Activated T-cell treated with anti-CD3 and anti-CD28 coated beads for 1 hour (primary cell): ENCODE measurements at regions not wholly inside any gene's neighbourhood (a gene's known extent, or its start where the extent isn't known, plus 50 kb on each side); places are given as distances from the start of the nearest gene placed in this dataset.

Experiments
- DNase-seq: peaks from one replicate; pipeline ENCODE4 v3.0.0-alpha.2; 2020; ENCODE audit warnings: low read depth

DNA sequence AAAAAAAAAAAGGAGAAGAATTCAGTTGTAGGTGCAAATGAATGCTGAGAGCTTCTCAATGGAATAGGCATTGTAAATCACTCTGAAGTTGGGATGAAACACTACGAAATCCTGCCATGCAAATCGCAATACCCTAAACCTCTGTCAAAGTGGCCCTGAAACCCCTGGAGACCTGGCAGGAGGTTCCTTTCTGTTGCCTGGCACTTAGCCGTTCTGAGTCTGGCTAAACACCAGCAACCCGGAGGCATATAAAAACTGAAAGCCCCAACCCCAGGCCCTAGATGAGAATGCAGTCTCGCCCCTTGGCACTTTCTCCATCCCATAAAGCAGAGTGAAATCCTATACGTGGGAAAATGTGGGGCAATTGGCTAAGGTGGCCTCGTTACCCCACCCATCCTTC lies 151.5 kb upstream of the PARP11 start:
- DNase-seq: no peak

DNA sequence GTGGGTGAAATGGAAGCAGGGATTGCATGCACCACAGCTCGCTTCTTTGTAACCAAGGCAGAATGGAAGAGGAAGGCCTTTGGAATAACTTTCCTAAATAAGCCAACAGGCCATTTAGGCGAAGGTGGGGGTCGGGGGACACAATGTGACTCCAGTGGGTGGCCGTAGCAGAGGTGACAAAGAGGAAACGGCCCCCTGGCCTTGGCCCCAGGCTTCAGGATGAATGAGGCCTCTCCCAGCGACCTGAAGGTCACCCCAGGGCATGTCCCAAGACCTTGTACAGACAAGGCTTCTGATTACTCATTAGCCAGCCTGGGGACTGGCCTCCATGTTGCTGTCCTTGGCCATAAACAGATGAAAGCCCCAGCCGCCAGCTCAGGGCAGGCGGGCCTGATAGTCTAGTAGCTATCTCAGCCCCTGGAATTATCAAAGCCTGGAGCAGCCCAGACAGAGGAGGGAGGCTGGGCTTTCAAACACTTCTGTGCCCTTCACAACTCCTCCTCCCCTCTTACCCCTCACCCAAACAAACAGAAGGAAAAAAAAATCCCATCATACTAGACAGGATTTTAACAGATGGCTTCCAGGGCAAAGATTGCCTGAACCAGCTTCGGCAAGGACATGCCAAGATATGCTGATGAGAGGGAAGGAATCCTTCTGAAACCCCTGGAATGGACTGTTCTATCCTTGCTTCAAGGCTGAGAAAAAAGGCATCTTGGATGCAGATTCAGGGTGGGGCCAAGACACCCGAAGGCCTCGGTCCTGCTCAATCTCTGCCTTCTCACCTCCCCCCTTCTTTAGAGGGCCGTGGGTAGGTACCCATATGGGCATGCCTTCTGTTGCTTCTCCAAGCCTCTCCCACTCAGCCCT lies 142.3 kb upstream of the PARP11 start:
- DNase-seq: no peak

DNA sequence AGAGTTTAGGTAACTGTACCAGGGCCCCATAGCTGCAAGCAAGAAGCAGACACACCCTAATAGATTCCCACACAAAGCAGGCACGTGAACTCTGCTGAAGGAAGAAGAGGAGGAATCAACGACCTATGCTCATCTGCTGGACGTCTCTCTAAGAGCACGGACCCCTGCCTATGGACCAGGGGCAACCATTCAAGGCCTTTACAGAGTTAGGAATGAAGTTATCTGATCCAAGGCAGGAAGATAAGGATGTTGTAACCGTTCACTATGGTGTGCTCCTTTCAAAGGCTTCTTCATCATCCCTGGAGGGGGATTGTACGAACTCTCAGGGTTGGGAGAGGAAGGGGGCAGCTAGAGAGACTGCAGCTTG lies 141.6 kb upstream of the PARP11 start:
- no peak for DNase-seq

DNA sequence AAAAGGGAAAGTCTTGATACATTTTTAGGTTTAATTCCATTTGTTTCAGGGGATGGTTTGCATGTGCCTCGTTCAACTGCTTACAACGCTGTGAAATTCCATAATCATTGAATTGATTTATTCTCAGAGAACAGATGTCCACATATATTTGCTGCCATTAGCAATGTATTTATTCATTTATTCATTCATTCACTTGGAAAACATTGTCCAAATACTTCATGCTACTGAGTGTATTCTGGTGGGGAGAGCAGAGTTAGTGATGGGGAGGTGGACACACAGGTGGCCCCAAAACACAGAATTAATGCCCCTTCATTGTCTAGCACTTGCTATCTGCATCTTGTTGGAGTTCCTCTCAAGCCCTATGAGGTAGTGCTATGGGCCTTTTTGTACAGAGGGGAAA lies 141.2 kb upstream of the PARP11 start:
- no peak for DNase-seq

DNA sequence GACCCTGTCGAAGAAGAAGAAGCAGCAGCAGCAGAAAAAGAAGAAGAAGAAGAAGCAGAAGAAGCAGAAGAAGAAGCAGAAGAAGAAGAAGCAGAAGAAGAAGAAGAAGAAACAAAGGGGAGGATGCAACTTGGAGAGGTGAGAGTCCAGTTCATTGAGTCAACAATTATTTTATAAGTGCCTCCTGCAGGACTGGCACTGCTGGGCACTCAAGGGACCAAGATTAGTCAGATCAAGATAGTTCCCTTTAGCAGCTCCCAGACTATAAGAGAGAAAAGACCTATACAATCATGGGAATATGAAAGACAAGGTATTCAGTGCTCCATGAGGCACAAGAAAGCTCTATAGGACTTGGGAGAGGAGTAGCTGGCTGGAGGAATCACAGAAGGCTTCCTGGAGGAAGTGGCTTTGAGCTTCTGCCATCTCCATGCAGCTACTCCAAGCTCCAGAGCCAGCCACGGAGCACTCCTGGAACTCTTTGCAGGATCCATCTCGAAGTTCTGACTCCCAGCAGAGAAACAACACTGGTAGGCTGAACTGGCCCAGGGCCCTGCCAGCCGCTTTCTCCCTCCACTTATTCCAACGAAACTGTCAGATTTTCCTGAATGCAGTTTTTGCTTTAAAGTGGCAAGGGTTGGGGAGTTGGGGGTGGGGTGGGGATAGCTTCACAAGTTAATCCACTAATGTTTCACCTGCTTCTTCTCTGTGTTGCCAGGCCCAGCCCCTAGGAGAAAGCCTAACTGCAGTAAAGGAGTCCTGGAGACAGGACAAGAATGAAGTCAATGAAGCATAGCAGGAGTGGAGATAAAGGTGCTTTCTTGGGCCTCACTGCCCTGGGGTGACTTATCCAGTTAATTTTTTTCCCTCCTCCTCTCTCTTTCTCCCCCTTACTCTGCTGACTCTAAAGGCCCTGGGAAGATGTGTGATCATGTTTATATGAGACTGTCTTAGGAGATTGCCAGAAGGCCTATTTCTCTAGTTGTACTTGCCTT lies 140.1 kb upstream of the PARP11 start:
- DNase-seq: no peak

DNA sequence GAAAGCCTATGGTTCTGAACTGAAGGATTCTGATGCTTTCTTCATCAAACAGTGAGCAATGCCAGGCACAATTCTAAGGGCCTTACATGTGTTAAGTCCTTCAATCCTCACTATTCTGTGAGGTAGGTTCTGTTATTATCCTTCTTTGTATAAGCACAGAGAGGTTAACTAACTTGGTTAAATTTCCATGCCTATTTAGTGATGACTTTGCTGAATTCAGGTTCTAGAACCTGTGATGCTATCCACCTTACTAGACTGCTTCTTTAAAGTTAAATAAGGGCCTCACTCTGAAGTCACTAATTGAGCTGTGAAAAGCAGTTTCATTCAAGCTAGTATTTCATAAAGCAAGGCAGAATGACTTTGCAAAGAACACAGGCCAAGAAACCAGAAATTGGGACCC lies 138.9 kb upstream of the PARP11 start:
- DNase-seq: no peak

DNA sequence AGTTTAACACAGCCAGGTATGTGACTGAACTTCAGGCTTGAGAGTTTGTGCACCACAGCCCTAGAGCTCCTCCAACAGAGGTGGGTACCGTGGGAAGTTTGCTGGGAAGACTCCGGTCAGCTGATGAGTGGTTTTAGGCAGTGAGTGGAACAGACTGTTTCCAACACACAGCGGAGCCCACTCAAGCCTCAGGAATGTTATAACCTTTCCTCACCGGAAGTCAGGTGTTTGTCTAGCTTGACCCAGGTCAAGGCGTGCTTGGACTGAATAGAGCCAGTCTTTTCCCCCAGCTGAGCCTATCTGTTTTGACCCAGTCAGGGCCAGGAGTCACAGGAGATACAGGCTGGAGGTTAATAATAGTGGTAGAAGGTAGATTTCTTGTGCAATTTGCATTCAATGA lies 138.4 kb upstream of the PARP11 start:
- DNase-seq: no peak

DNA sequence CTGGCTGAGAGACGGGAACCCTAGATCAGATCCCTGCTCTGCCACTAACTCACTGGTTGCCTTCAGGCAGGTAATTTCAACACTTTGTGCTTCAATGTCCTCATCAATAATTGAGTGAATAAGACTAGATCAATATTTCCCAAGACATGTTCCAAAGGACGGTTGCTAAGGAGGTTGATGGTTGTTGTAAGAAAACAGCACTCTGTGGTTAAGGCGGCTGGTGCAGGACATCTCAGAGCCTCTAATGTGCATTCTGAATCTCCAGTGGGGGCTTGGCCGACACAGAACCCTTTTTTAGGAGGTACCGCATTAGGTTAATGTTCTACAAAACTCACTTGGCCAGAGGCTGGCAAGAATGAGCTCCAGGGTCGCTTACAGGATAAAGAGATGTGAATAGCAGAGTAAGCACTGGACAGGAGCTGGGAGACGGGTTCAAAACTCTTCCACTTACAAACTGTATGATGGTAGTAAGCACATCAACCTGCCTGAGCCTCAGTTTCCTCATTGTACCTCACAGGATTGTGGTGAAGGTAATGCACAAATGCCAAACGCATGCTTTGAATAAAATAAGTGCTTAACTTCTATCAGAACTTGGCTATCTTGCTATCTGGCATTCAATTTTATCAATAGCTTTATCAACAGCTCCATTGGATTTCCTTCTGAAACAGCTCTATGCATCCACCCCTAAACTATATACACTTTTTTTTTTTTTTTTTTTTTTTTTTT lies 136.9 kb upstream of the PARP11 start:
- no peak for DNase-seq

DNA sequence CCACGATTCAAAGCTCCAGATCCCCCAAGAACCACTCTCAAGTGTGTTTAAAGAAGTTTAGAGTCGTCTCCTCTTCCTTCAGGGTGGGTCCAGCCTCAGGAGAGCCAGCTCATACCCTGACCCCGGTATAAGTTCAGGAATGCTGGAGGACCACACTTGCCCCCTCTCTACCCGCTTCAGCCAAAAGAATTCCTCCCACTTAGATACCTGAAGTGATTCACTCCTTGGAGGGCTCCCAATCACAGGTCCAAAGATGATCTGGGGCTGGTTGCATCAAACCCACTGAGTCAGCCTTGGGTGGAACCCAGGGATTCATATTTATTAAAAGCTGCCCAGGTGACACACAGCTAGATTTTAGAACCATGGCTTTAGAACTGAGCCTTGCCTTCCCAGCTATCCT lies 133.5 kb upstream of the PARP11 start:
- no peak for DNase-seq

DNA sequence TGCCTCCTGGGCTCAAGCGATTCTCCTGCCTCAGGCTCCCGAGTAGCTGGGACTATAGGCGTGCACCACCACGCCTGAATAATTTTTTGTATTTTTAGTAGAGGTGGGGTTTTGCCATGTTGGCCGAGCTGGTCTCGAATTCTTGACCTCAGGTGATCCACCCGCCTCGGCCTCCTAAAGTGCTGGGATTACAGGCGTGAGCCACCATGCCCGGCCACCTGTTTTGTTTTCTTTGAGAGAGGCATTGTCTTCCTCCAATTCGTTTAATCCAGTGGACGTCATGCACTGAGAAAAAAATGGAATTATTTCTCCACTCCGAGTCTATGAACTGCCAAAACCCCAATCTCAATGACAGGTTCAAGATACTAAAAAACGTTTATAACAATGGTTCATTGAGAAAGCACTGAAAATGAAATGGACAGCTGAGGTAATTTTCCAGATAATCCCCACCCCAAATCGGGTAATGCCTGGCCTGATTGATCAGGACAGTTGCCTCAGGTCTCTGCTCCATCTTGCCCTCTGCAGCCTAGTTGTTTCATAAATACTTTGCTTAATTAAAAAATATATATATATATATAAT lies 132.7 kb upstream of the PARP11 start:
- DNase-seq: no peak

DNA sequence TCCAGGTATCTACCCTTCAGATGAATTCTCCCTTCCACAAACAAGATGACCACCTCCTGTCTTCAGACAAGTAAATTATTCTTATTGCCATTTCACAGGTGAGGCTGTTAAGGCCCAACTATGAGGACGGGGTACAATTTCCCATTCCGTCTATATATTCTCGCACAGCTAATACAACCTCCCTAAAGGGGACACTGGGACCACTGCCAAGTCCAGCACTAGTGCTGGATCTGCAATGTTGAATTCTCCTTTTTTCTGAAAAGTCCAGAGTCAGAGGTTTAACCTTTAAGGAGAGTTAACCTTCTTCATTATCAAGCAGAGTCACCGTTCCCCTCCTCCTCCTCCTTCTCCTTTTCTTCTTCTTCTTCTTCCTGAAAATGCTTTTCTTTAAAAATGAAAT lies 130.4 kb upstream of the PARP11 start:
- DNase-seq: no peak

DNA sequence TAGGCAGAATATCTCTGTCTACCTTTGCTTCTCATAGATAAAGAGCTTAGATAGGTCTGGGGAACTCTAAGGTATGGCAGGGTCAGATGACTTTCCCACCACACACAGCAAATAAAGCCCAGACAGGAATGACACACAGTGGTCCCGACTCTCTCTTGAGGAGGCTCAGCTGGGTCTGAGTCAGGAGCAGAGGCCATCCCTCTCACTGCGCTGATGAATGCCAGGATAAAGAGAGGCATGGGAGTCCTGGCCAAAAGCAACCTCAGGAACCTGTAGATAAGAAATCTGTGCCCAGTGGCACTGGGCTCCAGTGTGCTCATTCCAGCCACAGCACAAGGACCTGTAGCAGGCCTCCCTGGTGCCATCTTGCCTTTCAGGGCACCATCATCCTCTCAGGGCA lies 129.4 kb upstream of the PARP11 start:
- DNase-seq: no peak

DNA sequence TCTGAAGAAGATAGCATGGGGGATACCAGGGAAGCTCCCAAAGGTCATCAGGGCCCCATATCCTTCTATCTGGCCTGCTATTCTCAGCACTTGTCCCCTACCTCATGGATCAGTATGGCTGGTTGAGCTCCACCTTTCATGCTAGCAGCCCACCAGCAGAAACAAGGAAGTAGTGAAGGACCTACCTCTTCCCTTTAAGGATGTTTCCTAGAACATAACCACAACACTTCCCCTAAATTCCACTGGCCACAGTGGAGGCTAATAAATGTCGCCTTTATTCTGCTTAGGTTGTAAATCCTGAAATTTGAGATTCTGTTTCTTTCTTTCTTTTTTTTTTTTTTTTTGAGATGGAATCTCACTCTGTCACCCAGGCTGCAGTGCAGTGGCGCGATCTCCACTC lies 128.6 kb upstream of the PARP11 start:
- no peak for DNase-seq

DNA sequence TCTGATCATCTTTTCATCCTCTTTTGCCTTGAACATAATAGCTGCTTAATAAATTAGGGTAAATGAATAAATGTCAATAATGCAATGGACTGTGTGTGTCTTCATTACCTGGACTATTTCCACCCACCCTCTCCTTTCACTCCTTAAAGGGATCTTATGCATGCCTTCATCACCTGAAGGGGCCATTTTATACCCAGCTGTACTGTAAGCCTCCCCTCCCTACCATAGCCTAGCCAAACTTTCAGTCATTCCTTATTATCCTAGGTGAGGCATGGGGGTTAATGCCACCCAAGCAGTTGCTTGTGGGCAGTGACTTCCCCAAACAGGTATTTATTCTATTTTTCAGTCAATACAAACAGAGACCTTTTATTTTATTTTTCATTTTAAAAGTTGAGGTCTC lies 127.8 kb upstream of the PARP11 start:
- DNase-seq: no peak

DNA sequence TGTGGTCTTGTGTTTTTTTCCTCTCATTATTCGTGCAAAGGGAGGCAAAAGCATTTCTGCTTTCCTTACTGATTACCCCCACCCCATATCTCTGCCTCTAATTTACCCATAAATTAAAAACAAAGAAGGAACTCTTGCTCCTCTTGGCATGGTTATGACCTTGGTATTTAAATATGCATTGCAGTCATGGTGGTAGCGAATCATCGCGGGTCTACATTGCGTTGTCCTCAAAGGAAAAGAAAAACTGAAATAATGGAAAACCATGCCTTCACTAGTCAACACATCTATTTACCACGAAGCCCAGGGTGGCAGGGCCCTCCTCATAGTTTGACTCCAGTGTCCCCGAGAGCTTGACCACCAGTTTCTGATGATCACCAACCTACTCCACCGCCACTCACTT lies 126.7 kb upstream of the PARP11 start:
- DNase-seq: no peak

DNA sequence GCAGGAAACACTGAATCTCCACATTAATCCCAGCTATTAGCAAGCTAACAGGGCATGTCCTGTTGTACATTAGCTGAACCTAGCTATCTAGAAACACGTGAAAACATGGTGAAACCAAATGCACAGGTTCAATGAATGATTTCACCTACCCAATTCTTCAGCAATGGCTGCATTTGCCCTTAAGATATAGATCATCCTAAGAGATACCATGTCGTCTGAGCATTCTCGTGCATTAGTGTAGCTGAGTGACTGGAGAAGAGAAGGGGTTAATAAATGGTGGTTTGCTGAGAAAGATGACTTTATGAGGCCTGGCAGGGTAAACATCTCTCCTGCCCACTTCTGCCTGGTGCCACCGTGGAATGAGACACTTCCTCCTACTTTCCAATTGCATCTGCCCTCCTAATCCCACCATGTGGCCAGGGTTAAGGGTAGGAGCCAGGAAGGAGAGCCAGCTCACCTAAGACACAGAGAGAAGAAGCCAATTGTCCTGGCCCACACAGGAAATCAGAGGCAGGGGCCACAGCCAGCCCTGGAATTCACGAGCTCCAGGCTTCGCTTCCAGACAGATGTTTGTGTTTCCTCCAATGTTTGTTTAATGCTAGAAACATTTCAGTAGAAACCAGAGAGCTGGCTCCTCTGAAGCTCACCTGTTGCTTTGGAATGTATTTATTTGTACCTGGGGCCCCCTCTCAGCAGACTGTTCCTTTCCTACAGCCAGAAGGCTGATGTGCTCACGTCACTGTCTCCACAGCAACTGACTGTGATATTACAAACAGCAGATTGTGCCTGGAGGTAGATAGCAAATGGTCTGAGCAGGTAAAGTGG lies 126.0 kb upstream of the PARP11 start:
- no peak for DNase-seq

DNA sequence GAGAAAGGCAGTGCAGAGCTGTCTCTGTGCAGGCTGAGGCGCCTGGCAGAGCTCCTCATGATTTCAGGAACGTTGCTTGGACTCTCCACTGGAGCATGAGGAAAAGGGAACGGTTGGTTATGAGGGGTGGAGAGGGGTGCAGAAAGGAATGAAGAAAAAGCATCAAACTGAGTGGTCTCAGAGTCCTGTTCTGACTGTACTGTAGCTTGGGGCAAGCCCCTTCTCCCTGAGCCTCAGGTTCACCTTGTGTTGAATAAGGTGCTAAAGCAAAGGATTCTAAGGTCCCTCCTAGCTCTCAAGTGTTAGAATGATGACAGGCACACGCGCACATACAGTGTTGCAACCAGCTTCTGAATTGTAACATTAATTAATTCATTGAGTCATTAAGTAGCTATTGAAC lies 125.2 kb upstream of the PARP11 start:
- DNase-seq: no peak

DNA sequence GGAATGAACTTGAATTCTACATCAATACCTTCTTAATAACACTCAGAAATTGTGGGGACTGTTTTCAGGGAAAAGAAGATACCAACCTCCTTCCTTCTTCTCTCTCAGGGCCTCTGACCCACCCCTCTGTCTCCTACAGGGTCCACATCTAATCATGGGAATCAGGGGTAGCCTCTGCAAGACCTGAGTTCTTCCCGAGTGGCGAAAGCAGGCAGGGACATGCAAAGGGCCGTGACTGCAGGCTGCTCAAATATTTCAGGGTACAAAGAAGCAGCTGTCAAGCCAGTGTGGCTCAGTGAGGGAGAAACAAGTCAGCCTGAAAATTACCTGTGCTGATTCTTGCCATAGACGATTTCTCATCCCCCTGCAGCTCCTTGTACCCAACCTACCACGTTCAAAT lies 123.1 kb upstream of the PARP11 start:
- DNase-seq: no peak

DNA sequence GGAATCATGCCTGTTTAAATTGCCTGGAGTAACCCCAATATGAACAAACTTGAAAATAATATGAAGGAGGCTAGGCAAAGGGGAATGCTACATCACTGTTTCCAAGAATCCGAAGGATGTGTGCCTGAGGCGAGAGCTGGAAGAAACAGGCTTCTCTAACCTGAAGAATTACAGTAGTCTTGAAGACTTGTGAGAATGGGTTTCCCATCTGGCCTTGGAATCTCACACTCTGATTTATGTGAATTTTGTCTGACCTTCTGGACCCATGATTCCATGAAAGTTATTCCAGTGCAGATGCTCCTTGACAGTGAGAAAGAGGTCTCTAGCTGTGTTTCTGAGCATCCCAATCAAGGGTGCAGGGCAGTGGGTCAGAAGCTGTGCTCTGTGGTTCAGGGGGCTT lies 122.1 kb upstream of the PARP11 start:
- no peak for DNase-seq

DNA sequence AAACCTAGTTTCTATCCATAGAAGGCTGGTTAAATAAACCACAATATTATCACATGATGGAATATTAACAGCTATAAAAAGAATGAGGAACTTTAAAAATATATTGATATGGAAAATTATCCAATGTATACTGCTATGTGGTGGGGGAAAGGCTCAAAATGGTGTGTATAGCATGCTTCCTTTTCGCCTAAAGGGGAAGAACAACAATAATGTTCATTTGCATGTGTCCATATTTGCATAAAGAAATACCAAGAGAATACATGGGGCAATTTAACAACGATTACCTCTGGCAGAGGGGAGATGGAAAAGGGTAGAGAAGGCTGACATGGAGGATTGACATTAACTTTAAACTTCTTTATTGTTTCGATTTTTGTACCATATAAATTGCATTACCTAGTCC lies 121.3 kb upstream of the PARP11 start:
- DNase-seq: no peak

DNA sequence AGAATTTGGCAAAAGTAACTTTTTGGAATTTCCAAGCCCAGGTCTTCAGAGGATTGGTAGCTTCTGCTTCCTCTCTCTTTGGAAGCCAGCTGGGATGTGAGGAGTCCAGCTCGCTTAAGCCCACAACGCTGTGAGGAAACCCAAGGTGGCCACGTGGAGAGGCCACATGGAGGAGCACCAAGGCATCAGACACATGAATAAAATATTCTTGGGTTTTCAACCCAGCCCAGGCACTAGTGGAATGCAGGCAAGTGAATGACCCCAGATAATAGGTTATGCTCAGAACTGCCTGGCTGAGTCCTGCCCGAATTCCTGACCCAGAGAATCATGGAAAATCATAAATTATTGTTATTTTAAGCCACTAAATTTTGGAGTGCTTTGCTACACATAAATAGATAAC lies 119.7 kb upstream of the PARP11 start:
- DNase-seq: no peak
